ENCODE measurements at regions not wholly inside any gene's neighbourhood (a gene's known extent, or its start where the extent isn't known, plus 50 kb on each side); places are given as distances from the start of the nearest gene placed in this dataset.

DNA sequence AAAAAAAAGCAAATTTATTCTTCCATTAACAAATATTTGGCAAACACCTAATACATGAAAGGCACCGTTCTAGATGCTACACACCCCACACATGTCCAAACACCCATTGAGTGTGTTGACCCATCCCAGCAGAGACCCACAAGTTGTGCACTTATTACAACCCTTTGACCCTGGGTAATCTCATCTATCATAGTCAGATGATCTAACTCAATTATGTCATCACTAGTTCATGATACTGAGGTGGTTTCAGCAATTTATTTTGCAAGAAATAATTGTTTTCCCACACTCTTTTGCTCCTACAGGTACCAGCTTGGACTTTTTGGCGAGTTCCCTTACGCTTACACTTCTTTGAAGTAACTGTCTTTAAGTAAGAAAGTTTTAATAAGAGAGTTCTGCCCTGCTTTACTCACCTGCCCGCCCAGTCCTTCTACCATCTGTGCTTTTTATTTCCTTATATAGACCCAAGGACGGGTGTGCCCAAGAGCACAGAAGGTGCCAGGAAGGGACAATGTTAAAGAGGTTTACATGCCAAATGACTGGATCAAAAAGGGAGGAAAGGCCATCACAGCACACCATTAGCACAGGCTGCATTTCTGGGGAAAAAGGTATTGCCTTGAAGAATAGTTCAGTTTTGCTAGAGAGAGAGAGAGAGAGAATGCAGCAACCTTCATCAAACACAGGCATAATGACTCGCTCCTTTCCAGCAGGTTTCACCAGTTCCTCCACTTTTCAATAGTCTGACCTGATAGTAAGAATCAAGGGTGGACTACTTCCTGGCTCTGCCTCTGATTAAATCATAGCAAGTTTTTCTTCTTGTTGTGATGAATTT lies 54.5 kb upstream of the ATP11B start:
- Histone ChIP-seq H3K4me1 (replicated peaks in 1 of 2) (no peaks in the 10 kb centered on the region), H3K4me3 (no peak overlapping the region), H3K27ac (no peak overlapping the region)
- in situ Hi-C loops (cut with MboI; ENCODE audit: low pct_unique_long_range_greater_than_20kb in 2 of 9, low sequenced_read_pairs in 9 of 9, unreplicated experiment in 9 of 9) = no loop called here
- no peak for ATAC-seq (replicated peaks in 6 of 8)
- WGBS, 10 experiments = 29 to 93% (median 86%) methylated on average over 2 to 6 of the region's 6 CpGs

GRCh38 chr3:182739619-182740018 lies 53.7 kb upstream of the ATP11B start:
- Histone ChIP-seq H3K27ac (no peak overlapping the region), H3K4me1 (replicated peaks in 1 of 2) (no peaks in the 10 kb centered on the region), H3K4me3 (no peak overlapping the region)
- in situ Hi-C loops (cut with MboI; ENCODE audit: low pct_unique_long_range_greater_than_20kb in 2 of 9, low sequenced_read_pairs in 9 of 9, unreplicated experiment in 9 of 9) = no loop called here
- 0 to 100% (median 50%) methylated on average over 1 to 3 of the region's 3 CpGs; no CpG with 5 or more reads in 3 of the 10 experiments for WGBS, 10 experiments
- peak in 1 of 8 experiments; percentile 33 for ATAC-seq (replicated peaks in 6 of 8)

DNA sequence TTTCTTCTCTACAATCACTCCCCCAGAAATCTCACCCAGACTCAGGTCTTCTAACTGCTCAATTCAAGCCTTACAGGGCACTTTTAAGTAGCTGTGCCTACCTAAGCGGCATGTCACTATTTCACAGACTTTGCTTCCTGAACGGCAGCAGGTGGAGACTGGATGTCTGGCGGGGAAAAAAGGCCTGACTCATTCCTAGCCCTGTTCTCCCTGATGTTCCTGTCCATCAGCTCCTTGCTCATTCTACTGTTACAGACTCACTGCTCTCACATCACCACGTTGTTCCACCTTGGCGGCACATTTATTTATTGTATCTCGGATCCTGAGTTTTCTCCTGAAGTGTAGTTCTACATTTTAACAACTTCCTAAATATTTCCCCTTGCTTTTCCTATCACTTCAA lies 52.6 kb upstream of the ATP11B start:
- no peak for ATAC-seq (replicated peaks in 6 of 8)
- Histone ChIP-seq H3K27ac (no peak overlapping the region), H3K4me3 (no peak overlapping the region), H3K4me1 (replicated peaks in 1 of 2) (no peaks in the 10 kb centered on the region)
- in situ Hi-C loops (cut with MboI; ENCODE audit: low pct_unique_long_range_greater_than_20kb in 2 of 9, low sequenced_read_pairs in 9 of 9, unreplicated experiment in 9 of 9) = no loop called here
- WGBS, 10 experiments = 48 to 100% (median 80%) methylated on average over 1 to 6 of the region's 6 CpGs; no CpG with 5 or more reads in 1 of the 10 experiments

GRCh38 chr3:182741214-182741613 lies 52.1 kb upstream of the ATP11B start:
- in situ Hi-C loops (cut with MboI; ENCODE audit: low pct_unique_long_range_greater_than_20kb in 2 of 9, low sequenced_read_pairs in 9 of 9, unreplicated experiment in 9 of 9) = no loop called here
- no peak for ATAC-seq (replicated peaks in 6 of 8)
- Histone ChIP-seq H3K4me3 (no peak overlapping the region), H3K27ac (no peak overlapping the region), H3K4me1 (replicated peaks in 1 of 2) (no peaks in the 10 kb centered on the region)
- WGBS, 10 experiments = 62 to 100% (median 93%) methylated on average over 3 of the region's 3 CpGs; no CpG with 5 or more reads in 1 of the 10 experiments

All from motor neuron (in vitro differentiated cells).